ENCODE measurements at regions not wholly inside any gene's neighbourhood (a gene's known extent, or its start where the extent isn't known, plus 50 kb on each side); places are given as distances from the start of the nearest gene placed in this dataset.

- TF ChIP-seq POLR2AphosphoS5 (IDR thresholded peaks at IDR 0.05; ENCODE audit: insufficient read depth in 1 of 2, low read depth in 1 of 2) (no peak), POLR2A (IDR thresholded peaks at IDR 0.05) (no peak), CTCF (IDR thresholded peaks at IDR 0.05) (no peak)
- no peaks in the 10 kb centered on the region for H3K4me1 ChIP-seq
- H3K27me3 ChIP-seq, result no peaks in the 10 kb centered on the region
- H3K9me3 ChIP-seq, result no peaks in the 10 kb centered on the region
- H3K36me3 ChIP-seq, result no peaks in the 10 kb centered on the region
- H3K4me3 ChIP-seq, result no peak overlapping the region
- DNase-seq (ENCODE audit: extremely low spot score in 2 of 2), result no peak
- no peak overlapping the region for H3K27ac ChIP-seq
- intact Hi-C loops (cut with DNase I), result no loop called here
Observed at GRCh38 chrX:33465137-33465536, 253.8 kb upstream of the DMD start.

- intact Hi-C loops (cut with DNase I), result no loop called here
- H3K4me3 ChIP-seq, result no peak overlapping the region
- H3K27ac ChIP-seq, result no peak overlapping the region
- DNase-seq (ENCODE audit: extremely low spot score in 2 of 2), result no peak
- no peaks in the 10 kb centered on the region for H3K4me1 ChIP-seq
- no peaks in the 10 kb centered on the region for H3K27me3 ChIP-seq
- no peaks in the 10 kb centered on the region for H3K36me3 ChIP-seq
- TF ChIP-seq CTCF (IDR thresholded peaks at IDR 0.05) (no peak), POLR2AphosphoS5 (IDR thresholded peaks at IDR 0.05; ENCODE audit: insufficient read depth in 1 of 2, low read depth in 1 of 2) (no peak), POLR2A (IDR thresholded peaks at IDR 0.05) (no peak)
- H3K9me3 ChIP-seq, result no peaks in the 10 kb centered on the region
Observed at GRCh38 chrX:33457102-33457501, 245.8 kb upstream of the DMD start.

- no peak for DNase-seq (ENCODE audit: extremely low spot score in 2 of 2)
- H3K27me3 ChIP-seq, result no peaks in the 10 kb centered on the region
- H3K4me1 ChIP-seq, result no peaks in the 10 kb centered on the region
- TF ChIP-seq POLR2AphosphoS5 (IDR thresholded peaks at IDR 0.05; ENCODE audit: insufficient read depth in 1 of 2, low read depth in 1 of 2) (no peak), CTCF (IDR thresholded peaks at IDR 0.05) (no peak), POLR2A (IDR thresholded peaks at IDR 0.05) (no peak)
- H3K9me3 ChIP-seq, result no peaks in the 10 kb centered on the region
- intact Hi-C loops (cut with DNase I), result no loop called here
- no peak overlapping the region for H3K27ac ChIP-seq
- H3K4me3 ChIP-seq, result no peak overlapping the region
- no peaks in the 10 kb centered on the region for H3K36me3 ChIP-seq
Observed at GRCh38 chrX:33447285-33447684, 235.9 kb upstream of the DMD start.

- intact Hi-C loops (cut with DNase I), result no loop called here
- no peak for DNase-seq (ENCODE audit: extremely low spot score in 2 of 2)
- no peaks in the 10 kb centered on the region for H3K9me3 ChIP-seq
- H3K4me1 ChIP-seq, result no peaks in the 10 kb centered on the region
- H3K36me3 ChIP-seq, result no peaks in the 10 kb centered on the region
- no peak overlapping the region for H3K27ac ChIP-seq
- no peak for TF ChIP-seq POLR2A (IDR thresholded peaks at IDR 0.05)
- TF ChIP-seq CTCF (IDR thresholded peaks at IDR 0.05), result peak; percentile 46 to 76 (median 62)
- TF ChIP-seq POLR2AphosphoS5 (IDR thresholded peaks at IDR 0.05; ENCODE audit: insufficient read depth in 1 of 2, low read depth in 1 of 2), result no peak
- H3K27me3 ChIP-seq, result no peaks in the 10 kb centered on the region
- H3K4me3 ChIP-seq, result no peak overlapping the region
Observed at GRCh38 chrX:33434256-33435092, 223.1 kb upstream of the DMD start.

- Histone ChIP-seq H3K9me3 (no peaks in the 10 kb centered on the region), H3K4me3 (no peak overlapping the region), H3K27me3 (no peaks in the 10 kb centered on the region), H3K27ac (no peak overlapping the region), H3K36me3 (no peaks in the 10 kb centered on the region), H3K4me1 (no peaks in the 10 kb centered on the region)
- TF ChIP-seq POLR2A (IDR thresholded peaks at IDR 0.05) (no peak), POLR2AphosphoS5 (IDR thresholded peaks at IDR 0.05; ENCODE audit: insufficient read depth in 1 of 2, low read depth in 1 of 2) (no peak), CTCF (IDR thresholded peaks at IDR 0.05) (no peak)
- DNase-seq (ENCODE audit: extremely low spot score in 2 of 2), result no peak
- intact Hi-C loops (cut with DNase I), result no loop called here
Observed at GRCh38 chrX:33416273-33416805, 205.0 kb upstream of the DMD start.

Data from vagina (tissue), 2 donors.